H9 (cell line): ENCODE measurements at regions not wholly inside any gene's neighbourhood (a gene's known extent, or its start where the extent isn't known, plus 50 kb on each side); places are given as distances from the start of the nearest gene placed in this dataset.

Experiments
- DNase-seq: peaks from one replicate; pipeline ENCODE4 v3.0.0-alpha.2; 2017
- H2AFZ ChIP-seq: one replicate; pipeline ENCODE4 v1.6.1; 2013; ENCODE audit warnings: mild to moderate bottlenecking, low read length, control low read depth, moderate library complexity
- H2AK5ac ChIP-seq: 2 replicates; pipeline ENCODE4 v1.6.1; 2013; ENCODE audit warnings: low read length, control low read depth, mixed read lengths; ENCODE audit not compliant: insufficient read length
- H2BK120ac ChIP-seq: one replicate; pipeline ENCODE4 v1.6.1; 2013; ENCODE audit warnings: low read depth, mild to moderate bottlenecking, low read length, control low read depth, inconsistent platforms; ENCODE audit not compliant: poor library complexity, severe bottlenecking
- H2BK12ac ChIP-seq: 2 replicates; pipeline ENCODE4 v1.6.1; 2013; ENCODE audit warnings: low read length, control low read depth, mixed read lengths, low read depth; ENCODE audit not compliant: insufficient read length
- H2BK15ac ChIP-seq: 2 replicates; pipeline ENCODE4 v1.6.1; 2013; ENCODE audit warnings: low read depth, low read length, control low read depth
- H2BK20ac ChIP-seq: one replicate; pipeline ENCODE4 v1.6.1; 2013; ENCODE audit warnings: low read depth, mild to moderate bottlenecking, low read length, control low read depth, inconsistent platforms; ENCODE audit not compliant: poor library complexity, severe bottlenecking
- H2BK5ac ChIP-seq: 2 replicates; pipeline ENCODE4 v1.6.1; 2013; ENCODE audit warnings: low read length, control low read depth, mixed read lengths; ENCODE audit not compliant: insufficient read length
- H3K14ac ChIP-seq: 2 replicates; pipeline ENCODE4 v1.6.1; 2013; ENCODE audit warnings: low read length, control low read depth; ENCODE audit not compliant: insufficient read depth
- H3K18ac ChIP-seq: 2 replicates; pipeline ENCODE4 v1.6.1; 2013; ENCODE audit warnings: low read depth, mild to moderate bottlenecking, mixed read lengths, low read length, control low read depth; ENCODE audit not compliant: insufficient read length
- H3K23ac ChIP-seq: 2 replicates; pipeline ENCODE4 v1.6.1; 2013; ENCODE audit warnings: low read length, control low read depth, mixed read lengths, low read depth; ENCODE audit not compliant: insufficient read length
- H3K23me2 ChIP-seq: 2 replicates; pipeline ENCODE4 v1.6.1; 2013; ENCODE audit warnings: low read depth, mild to moderate bottlenecking, mixed read lengths, low read length, control low read depth; ENCODE audit not compliant: insufficient read length, poor library complexity, severe bottlenecking
- H3K27ac ChIP-seq: 2 replicates; pipeline ENCODE4 v1.5.1; 2013; ENCODE audit warnings: low read length, control low read depth, mixed read lengths, low read depth; ENCODE audit not compliant: insufficient read length
- H3K27me3 ChIP-seq: 2 replicates; pipeline ENCODE4 v1.6.1; 2013; ENCODE audit warnings: low read length, control low read depth, inconsistent platforms; ENCODE audit not compliant: insufficient read depth
- H3K4ac ChIP-seq: 2 replicates; pipeline ENCODE4 v1.6.1; 2013; ENCODE audit warnings: low read depth, mild to moderate bottlenecking, control low read depth, inconsistent platforms, low read length, moderate library complexity
- H3K4me1 ChIP-seq: 2 replicates; pipeline ENCODE4 v1.6.1; 2013; ENCODE audit warnings: low read length, control low read depth, inconsistent platforms; ENCODE audit not compliant: insufficient read depth
- H3K4me2 ChIP-seq: 2 replicates; pipeline ENCODE4 v1.6.1; 2013; ENCODE audit warnings: low read length, control low read depth, mixed read lengths; ENCODE audit not compliant: insufficient read length, insufficient read depth
- H3K56ac ChIP-seq: 2 replicates; pipeline ENCODE4 v1.6.1; 2013; ENCODE audit warnings: low read depth, mild to moderate bottlenecking, mixed read lengths, low read length, control low read depth; ENCODE audit not compliant: insufficient read length
- H3K79me1 ChIP-seq: 2 replicates; pipeline ENCODE4 v1.6.1; 2013; ENCODE audit warnings: low read depth, mild to moderate bottlenecking, moderate library complexity, low read length, control low read depth, inconsistent platforms; ENCODE audit not compliant: insufficient read depth, poor library complexity, severe bottlenecking
- H3K79me2 ChIP-seq: 2 replicates; pipeline ENCODE4 v1.6.1; 2013; ENCODE audit warnings: low read length, control low read depth, inconsistent platforms; ENCODE audit not compliant: insufficient read depth
- H3K9ac ChIP-seq: 2 replicates; pipeline ENCODE4 v1.6.1; 2013; ENCODE audit warnings: low read length, control low read depth, mixed read lengths; ENCODE audit not compliant: insufficient read length; ENCODE audit errors: extremely low read depth
- H3K9me3 ChIP-seq: one replicate; pipeline ENCODE4 v1.6.1; 2013; ENCODE audit warnings: low read depth, low read length, inconsistent platforms; ENCODE audit not compliant: control insufficient read depth
- H3T11ph ChIP-seq: one replicate; pipeline ENCODE4 v1.6.1; 2013; ENCODE audit warnings: mild to moderate bottlenecking, low read length, control low read depth, inconsistent platforms
- H4K20me1 ChIP-seq: one replicate; pipeline ENCODE4 v1.6.1; 2013; ENCODE audit not compliant: control insufficient read depth, insufficient read length, insufficient read depth
- H4K5ac ChIP-seq: 2 replicates; pipeline ENCODE4 v1.6.1; 2013; ENCODE audit warnings: low read depth, mild to moderate bottlenecking, mixed read lengths, low read length, control low read depth; ENCODE audit not compliant: insufficient read length
- H4K8ac ChIP-seq: replicated peaks from 2 replicates; pipeline ENCODE4 v1.6.1; 2013; ENCODE audit warnings: low read length, control low read depth, mixed read lengths, low read depth; ENCODE audit not compliant: insufficient read length
- H4K91ac ChIP-seq: 2 replicates; pipeline ENCODE4 v1.6.1; 2013; ENCODE audit warnings: low read depth, mild to moderate bottlenecking, moderate library complexity, mixed read lengths, low read length, control low read depth; ENCODE audit not compliant: insufficient read length
- H3K27ac Mint-ChIP-seq, 3 experiments: 2 replicates in 2 of 3; 3 replicates in 1 of 3; pipeline ENCODE4 v1.8.0; 2020 to 2021; ENCODE audit warnings: mixed read lengths in 3 of 3, mild to moderate bottlenecking in 1 of 3, moderate library complexity in 1 of 3
- H3K27me3 Mint-ChIP-seq: 2 replicates; pipeline ENCODE4 v1.8.0; 2021; ENCODE audit warnings: low read depth, mild to moderate bottlenecking, moderate library complexity, mixed read lengths
- H3K36me3 Mint-ChIP-seq, 3 experiments: 2 replicates in 2 of 3; 3 replicates in 1 of 3; pipeline ENCODE4 v1.8.0; 2020 to 2021; ENCODE audit warnings: low read depth in 3 of 3, mixed read lengths in 3 of 3; ENCODE audit not compliant: insufficient read depth in 1 of 3
- H3K4me1 Mint-ChIP-seq, 2 experiments: 2 replicates each; pipeline ENCODE4 v1.8.0; 2020; ENCODE audit warnings: mixed read lengths in 2 of 2
- H3K4me3 Mint-ChIP-seq, 2 experiments: 2 replicates in 1 of 2; 3 replicates in 1 of 2; pipeline ENCODE4 v1.8.0; 2020 to 2021; ENCODE audit warnings: mild to moderate bottlenecking in 2 of 2, mixed read lengths in 2 of 2, moderate library complexity in 1 of 2
- H3K9me3 Mint-ChIP-seq, 2 experiments: 2 replicates in 1 of 2; 3 replicates in 1 of 2; pipeline ENCODE4 v1.8.0; 2020; ENCODE audit warnings: mild to moderate bottlenecking in 2 of 2, mixed read lengths in 2 of 2, moderate library complexity in 1 of 2
- WGBS: extraction: QIAGEN DNeasy Blood & Tissue Kit; methylation state at CpG from one replicate; pipeline ENCODE4 v1.1.7; 2013; ENCODE audit warnings: missing lambda C conversion rate, low lambda C conversion rate, mixed read lengths; ENCODE audit not compliant: insufficient read length; ENCODE audit errors: extremely low coverage; 5-methylcytosine and 5-hydroxymethylcytosine counted together
- TF ChIP-seq, protein P1 (sequence below): fragments of 200-600 bp; sonication (generic); conservative IDR thresholded peaks from 3 replicates; pipeline ENCODE4 v1.8.0; 2021; ENCODE audit warnings: antibody characterized with exemption, mild to moderate bottlenecking

- Histone ChIP-seq H3K23ac (no peak overlapping the region), H3K9ac (no peak overlapping the region), H4K5ac (no peak overlapping the region), H2BK15ac (no peak overlapping the region), H2BK5ac (no peak overlapping the region), H4K91ac (no peak overlapping the region), H3K18ac (no peak overlapping the region), H2BK12ac (no peak overlapping the region), H3K56ac (no peak overlapping the region), H3K4me1 (no peaks in the 10 kb centered on the region), H2AK5ac (no peak overlapping the region), H4K20me1 (no peaks in the 10 kb centered on the region), H3K9me3 (no peaks in the 10 kb centered on the region), H2AFZ (no peak overlapping the region), H4K8ac (no peak overlapping the region), H2BK20ac (no peak overlapping the region), H3K79me1 (no peaks in the 10 kb centered on the region), H3K4ac (no peak overlapping the region), H3K27ac (no peak overlapping the region), H3K23me2 (no peaks in the 10 kb centered on the region), H3K14ac (no peak overlapping the region), H2BK120ac (no peak overlapping the region), H3K4me2 (no peak overlapping the region), H3K79me2 (no peaks in the 10 kb centered on the region), H3T11ph (no peak overlapping the region), H3K27me3 (no peaks in the 10 kb centered on the region)
- Mint-ChIP-seq H3K36me3 (peaks cover under 1 to 2% (median 1%) of the 10 kb centered on the region in 3 experiments; a peak in 5 of 7 replicates), H3K27ac (no peak overlapping the region), H3K4me3 (no peak overlapping the region), H3K9me3 (peaks cover 0 to 3% of the 10 kb centered on the region in 2 experiments; a peak in 4 of 5 replicates), H3K4me1 (peaks cover 2 to 5% of the 10 kb centered on the region in 2 experiments; a peak in 2 of 4 replicates), H3K27me3 (no peaks in the 10 kb centered on the region)
- no peak for DNase-seq
- TF ChIP-seq, protein P1, sequence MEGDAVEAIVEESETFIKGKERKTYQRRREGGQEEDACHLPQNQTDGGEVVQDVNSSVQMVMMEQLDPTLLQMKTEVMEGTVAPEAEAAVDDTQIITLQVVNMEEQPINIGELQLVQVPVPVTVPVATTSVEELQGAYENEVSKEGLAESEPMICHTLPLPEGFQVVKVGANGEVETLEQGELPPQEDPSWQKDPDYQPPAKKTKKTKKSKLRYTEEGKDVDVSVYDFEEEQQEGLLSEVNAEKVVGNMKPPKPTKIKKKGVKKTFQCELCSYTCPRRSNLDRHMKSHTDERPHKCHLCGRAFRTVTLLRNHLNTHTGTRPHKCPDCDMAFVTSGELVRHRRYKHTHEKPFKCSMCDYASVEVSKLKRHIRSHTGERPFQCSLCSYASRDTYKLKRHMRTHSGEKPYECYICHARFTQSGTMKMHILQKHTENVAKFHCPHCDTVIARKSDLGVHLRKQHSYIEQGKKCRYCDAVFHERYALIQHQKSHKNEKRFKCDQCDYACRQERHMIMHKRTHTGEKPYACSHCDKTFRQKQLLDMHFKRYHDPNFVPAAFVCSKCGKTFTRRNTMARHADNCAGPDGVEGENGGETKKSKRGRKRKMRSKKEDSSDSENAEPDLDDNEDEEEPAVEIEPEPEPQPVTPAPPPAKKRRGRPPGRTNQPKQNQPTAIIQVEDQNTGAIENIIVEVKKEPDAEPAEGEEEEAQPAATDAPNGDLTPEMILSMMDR = no peak
- no CpG with 5 or more reads among the region's 3 CpGs for WGBS
Measured at GRCh38 chr12:19039515-19039914, 90.0 kb upstream of the PLEKHA5 start.
